ENCODE measurements at regions not wholly inside any gene's neighbourhood (a gene's known extent, or its start where the extent isn't known, plus 50 kb on each side); places are given as distances from the start of the nearest gene placed in this dataset.

GRCh38 chr6:48229841-48230240 lies 118.8 kb upstream of the PTCHD4 start:
- Histone ChIP-seq H3K27me3 (no peaks in the 10 kb centered on the region), H3K27ac (no peak overlapping the region), H3K36me3 (no peaks in the 10 kb centered on the region), H3K4me1 (no peaks in the 10 kb centered on the region), H3K4me3 (no peak overlapping the region), H3K9me3 (no peaks in the 10 kb centered on the region)
- TF ChIP-seq CTCF (IDR thresholded peaks at IDR 0.05): no peak
- DNase-seq (ENCODE audit: low spot score): no peak

GRCh38 chr6:48222241-48222640 lies 111.2 kb upstream of the PTCHD4 start:
- Histone ChIP-seq H3K27ac (no peak overlapping the region), H3K36me3 (no peaks in the 10 kb centered on the region), H3K9me3 (no peaks in the 10 kb centered on the region), H3K27me3 (no peaks in the 10 kb centered on the region), H3K4me3 (no peak overlapping the region), H3K4me1 (no peaks in the 10 kb centered on the region)
- DNase-seq (ENCODE audit: low spot score): no peak
- TF ChIP-seq CTCF (IDR thresholded peaks at IDR 0.05): no peak

GRCh38 chr6:48213076-48213788 lies 102.2 kb upstream of the PTCHD4 start:
- no peaks in the 10 kb centered on the region for H3K9me3 ChIP-seq
- TF ChIP-seq CTCF (IDR thresholded peaks at IDR 0.05): no peak

GRCh38 chr6:48212501-48212900 lies 101.5 kb upstream of the PTCHD4 start:
- Histone ChIP-seq H3K4me1 (no peaks in the 10 kb centered on the region), H3K9me3 (no peaks in the 10 kb centered on the region), H3K27ac (no peak overlapping the region), H3K36me3 (no peaks in the 10 kb centered on the region), H3K27me3 (no peaks in the 10 kb centered on the region), H3K4me3 (no peak overlapping the region)
- DNase-seq (ENCODE audit: low spot score): no peak
- TF ChIP-seq CTCF (IDR thresholded peaks at IDR 0.05): no peak

More at GRCh38 chr6:48213076-48213788, 102.2 kb upstream of the PTCHD4 start:
- no peak overlapping the region for H3K27ac ChIP-seq
- no peaks in the 10 kb centered on the region for H3K4me1 ChIP-seq
- no peaks in the 10 kb centered on the region for H3K27me3 ChIP-seq
- no peaks in the 10 kb centered on the region for H3K36me3 ChIP-seq
- no peak overlapping the region for H3K4me3 ChIP-seq
- DNase-seq (ENCODE audit: low spot score): no peak

GRCh38 chr6:48206091-48206490 lies 95.1 kb upstream of the PTCHD4 start:
- no peak for DNase-seq (ENCODE audit: low spot score)
- no peak for TF ChIP-seq CTCF (IDR thresholded peaks at IDR 0.05)
- Histone ChIP-seq H3K4me1 (no peaks in the 10 kb centered on the region), H3K27me3 (no peaks in the 10 kb centered on the region), H3K27ac (no peak overlapping the region), H3K9me3 (peaks cover 0 to 14% of the 10 kb centered on the region in 2 donors), H3K4me3 (no peak overlapping the region), H3K36me3 (no peaks in the 10 kb centered on the region)

- no peak for TF ChIP-seq CTCF (IDR thresholded peaks at IDR 0.05)
- no peak overlapping the region for H3K27ac ChIP-seq
- H3K36me3 ChIP-seq: no peaks in the 10 kb centered on the region
- H3K4me1 ChIP-seq: no peaks in the 10 kb centered on the region
- H3K4me3 ChIP-seq: no peak overlapping the region
- DNase-seq (ENCODE audit: low spot score): no peak
- H3K9me3 ChIP-seq: peaks cover 0 to 14% of the 10 kb centered on the region in 2 donors
- no peaks in the 10 kb centered on the region for H3K27me3 ChIP-seq
These were observed 89.9 kb upstream of the PTCHD4 start for GRCh38 chr6:48200869-48201390.
